ENCODE measurements at regions not wholly inside any gene's neighbourhood (a gene's known extent, or its start where the extent isn't known, plus 50 kb on each side); places are given as distances from the start of the nearest gene placed in this dataset.

DNA sequence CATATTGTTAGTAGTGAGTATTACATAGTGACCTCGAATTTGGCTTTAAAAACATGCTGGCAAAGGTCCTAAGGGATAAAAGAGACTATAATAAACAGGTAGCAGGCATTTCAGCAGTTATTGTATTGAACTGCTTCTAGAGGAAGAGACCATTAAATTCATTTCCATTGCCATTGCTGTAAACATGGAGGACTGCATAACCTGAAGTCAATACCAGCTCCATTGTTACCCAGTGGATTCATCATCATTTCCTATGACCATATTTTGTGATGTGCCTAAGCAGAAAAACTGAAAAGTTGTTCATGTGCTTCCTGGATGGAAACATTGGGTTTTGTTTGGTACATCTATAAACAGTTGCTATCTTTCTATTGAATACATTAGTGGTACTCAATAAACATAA is 482.5 kb upstream of the UBE2E2 start:
- no peak overlapping the region for H3K27ac ChIP-seq (ENCODE audit: extremely low read length, insufficient read depth, low read length)
- H3K27me3 ChIP-seq (ENCODE audit: control insufficient read depth in 1 of 2, insufficient read depth in 2 of 2, low read length in 2 of 2): no peaks in the 10 kb centered on the region
- in situ Hi-C loops (cut with HindIII; ENCODE audit: extremely low pct_ligation_motif_present, low pct_unique_long_range_greater_than_20kb) (no loop called here), intact Hi-C loops (cut with micrococcal nuclease; ENCODE audit: unreplicated experiment) (no loop called here)
- no peak overlapping the region for H3K4me3 ChIP-seq (replicated peaks in 1 of 3; ENCODE audit: insufficient read depth in 1 of 3, low read depth in 2 of 3, low read length in 3 of 3)
- H2AFZ ChIP-seq (ENCODE audit: low read length): no peak overlapping the region
- DNase-seq (ENCODE audit: low spot score) (no peak), ATAC-seq (no peak), FAIRE-seq (no peak)
- H4K20me1 ChIP-seq (ENCODE audit: insufficient read depth, low read length): no peaks in the 10 kb centered on the region
- no TSS peak for BruUV-seq (replicated peaks)
- WGBS (ENCODE audit: low lambda C conversion rate): 0% methylated on average over 1 of the region's 1 CpG
- H3K9ac ChIP-seq (ENCODE audit: insufficient read depth, low read depth, low read length): no peak overlapping the region
- ChIA-PET CTCF (ENCODE audit: low intra/inter-chr PET ratio, low total read pairs) (no interaction called here), POLR2A (no interaction called here)
- no peak overlapping the region for H3K4me2 ChIP-seq (ENCODE audit: low read depth, low read length)
- no peaks in the 10 kb centered on the region for H3K4me1 ChIP-seq (ENCODE audit: insufficient read depth, low read length)
- no peaks in the 10 kb centered on the region for H3K36me3 ChIP-seq (replicated peaks in 1 of 2; ENCODE audit: control insufficient read depth in 1 of 2, insufficient read depth in 2 of 2, low read length in 2 of 2)
- H3K9me3 ChIP-seq (ENCODE audit: low read length): peaks cover 12% of the 10 kb centered on the region; the same call in 1 of the 2 replicates
- no peaks in the 10 kb centered on the region for H3K79me2 ChIP-seq (ENCODE audit: insufficient read depth, low read length)
- TF ChIP-seq HMGA1 (CRISPR knock-in tag; conservative IDR thresholded peaks at IDR 0.05): no peak
- no peak for TF ChIP-seq ZNF333 (CRISPR knock-in tag; IDR thresholded peaks at IDR 0.05; ENCODE audit: borderline replicate concordance)
- TF ChIP-seq U2AF2 (IDR thresholded peaks at IDR 0.05; ENCODE audit: low read depth, low read length): no peak

DNA sequence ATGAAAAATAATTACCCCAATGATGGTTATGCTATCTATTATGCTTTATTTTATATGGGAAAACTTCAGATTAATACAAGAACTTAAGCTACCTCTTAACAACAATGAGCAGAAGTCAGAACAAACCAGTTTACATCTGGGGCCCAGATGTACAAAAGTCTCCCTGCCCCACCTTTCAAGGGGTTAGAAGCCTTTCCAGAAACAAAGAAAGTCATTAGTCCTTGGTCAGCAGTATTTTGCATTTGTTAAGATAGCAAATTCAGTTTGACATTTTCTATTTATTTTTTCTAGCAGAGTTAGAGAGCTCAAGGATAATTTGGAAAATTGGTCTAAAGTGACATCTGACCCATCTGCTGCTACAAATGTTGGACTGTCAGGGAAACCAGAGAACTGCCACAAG is 478.7 kb upstream of the UBE2E2 start:
- Histone ChIP-seq H3K4me1 (ENCODE audit: insufficient read depth, low read length) (no peaks in the 10 kb centered on the region), H4K20me1 (ENCODE audit: insufficient read depth, low read length) (no peaks in the 10 kb centered on the region), H3K79me2 (ENCODE audit: insufficient read depth, low read length) (no peaks in the 10 kb centered on the region), H3K9ac (ENCODE audit: insufficient read depth, low read depth, low read length) (no peak overlapping the region), H3K9me3 (ENCODE audit: low read length) (peaks cover 18% of the 10 kb centered on the region), H3K4me2 (ENCODE audit: low read depth, low read length) (no peak overlapping the region), H3K4me3 (replicated peaks in 1 of 3; ENCODE audit: insufficient read depth in 1 of 3, low read depth in 2 of 3, low read length in 3 of 3) (no peak overlapping the region), H3K36me3 (replicated peaks in 1 of 2; ENCODE audit: control insufficient read depth in 1 of 2, insufficient read depth in 2 of 2, low read length in 2 of 2) (no peaks in the 10 kb centered on the region), H3K27ac (ENCODE audit: extremely low read length, insufficient read depth, low read length) (no peak overlapping the region), H2AFZ (ENCODE audit: low read length) (no peak overlapping the region), H3K27me3 (ENCODE audit: control insufficient read depth in 1 of 2, insufficient read depth in 2 of 2, low read length in 2 of 2) (no peaks in the 10 kb centered on the region)
- TF ChIP-seq REPIN1 (CRISPR knock-in tag; IDR thresholded peaks at IDR 0.05; ENCODE audit: borderline replicate concordance, low read depth) (no peak), MAFF (IDR thresholded peaks at IDR 0.05; ENCODE audit: low read depth, low read length) (0 out of 2 replicates have a peak, but pooled peaks have one; percentile 8), SMARCE1 (IDR thresholded peaks at IDR 0.05; ENCODE audit: borderline replicate concordance) (no peak), MAFK (conservative IDR thresholded peaks at IDR 0.05 in 1 of 2, IDR thresholded peaks at IDR 0.05 in 1 of 2; ENCODE audit: low read length in 2 of 2) (peak; percentile 9 to 69; a peak in 2 of 4 replicates), ZNF878 (CRISPR knock-in tag; IDR thresholded peaks at IDR 0.05) (no peak), PLRG1 (conservative IDR thresholded peaks at IDR 0.05) (no peak)
- POLR2A ChIA-PET: no interaction called here
- FAIRE-seq (no peak), DNase-seq (ENCODE audit: low spot score) (no peak), ATAC-seq (no peak)
- intact Hi-C loops (cut with micrococcal nuclease; ENCODE audit: unreplicated experiment): no loop called here
- no TSS peak for BruUV-seq (replicated peaks)
- CTCF ChIA-PET (ENCODE audit: low intra/inter-chr PET ratio, low total read pairs): no interaction called here
- in situ Hi-C loops (cut with HindIII; ENCODE audit: extremely low pct_ligation_motif_present, low pct_unique_long_range_greater_than_20kb): no loop called here

All from HepG2 (cell line).